Effector memory CD4-positive, alpha-beta T cell (primary cell): ENCODE measurements at regions not wholly inside any gene's neighbourhood (a gene's known extent, or its start where the extent isn't known, plus 50 kb on each side); places are given as distances from the start of the nearest gene placed in this dataset.

ENCODE experiments used
- DNase-seq, 3 donors: peaks; one replicate each; pipeline ENCODE4 v3.0.0-alpha.2; 2020
- H3K27ac ChIP-seq: 2 replicates; pipeline ENCODE4 v1.7.0; 2013; ENCODE audit warnings: mild to moderate bottlenecking, low read length, moderate library complexity; ENCODE audit not compliant: insufficient read depth, poor library complexity, severe bottlenecking
- H3K27me3 ChIP-seq: replicated peaks from 2 replicates; pipeline ENCODE4 v1.7.0; 2013; ENCODE audit warnings: mild to moderate bottlenecking, low read length; ENCODE audit not compliant: insufficient read depth, control insufficient read depth, poor library complexity, severe bottlenecking
- H3K36me3 ChIP-seq: 2 replicates; pipeline ENCODE4 v1.7.0; 2013; ENCODE audit warnings: mild to moderate bottlenecking, low read length, moderate library complexity; ENCODE audit not compliant: control insufficient read depth, insufficient read depth
- H3K4me1 ChIP-seq: 2 replicates; pipeline ENCODE4 v1.7.0; 2013; ENCODE audit warnings: low read length, mild to moderate bottlenecking; ENCODE audit not compliant: control insufficient read depth, insufficient read depth, poor library complexity, severe bottlenecking
- H3K4me3 ChIP-seq: 2 replicates; pipeline ENCODE4 v1.7.0; 2013; ENCODE audit warnings: low read length, low read depth, mild to moderate bottlenecking; ENCODE audit not compliant: insufficient read depth, poor library complexity, severe bottlenecking
- H3K9me3 ChIP-seq: 2 replicates; pipeline ENCODE4 v1.7.0; 2013; ENCODE audit warnings: mild to moderate bottlenecking, low read length, moderate library complexity; ENCODE audit not compliant: control insufficient read depth

DNA sequence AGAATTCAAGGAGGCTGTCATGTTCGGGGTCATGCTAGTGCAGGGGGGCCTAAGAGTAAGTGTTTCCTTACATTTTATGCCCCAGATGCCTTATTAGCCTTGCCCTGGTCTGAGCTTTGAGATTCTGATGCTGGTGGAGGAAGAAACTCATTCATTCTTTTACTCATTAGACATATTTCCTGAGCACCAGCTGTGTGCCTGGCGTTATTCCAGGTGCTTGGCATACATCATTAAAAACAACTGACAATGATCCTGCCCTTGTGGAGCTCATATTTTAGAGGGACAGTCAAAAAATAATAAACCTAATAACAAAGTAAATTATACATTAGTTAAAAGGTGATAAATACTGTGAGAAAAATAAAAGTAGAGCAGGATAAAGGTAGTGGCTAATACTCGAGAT is 138.9 kb upstream of the SGCD start:
- no peaks in the 10 kb centered on the region for H3K36me3 ChIP-seq
- no peaks in the 10 kb centered on the region for H3K4me1 ChIP-seq
- H3K27me3 ChIP-seq: no peaks in the 10 kb centered on the region
- H3K4me3 ChIP-seq: no peak overlapping the region
- no peak for DNase-seq
- no peaks in the 10 kb centered on the region for H3K9me3 ChIP-seq
- no peak overlapping the region for H3K27ac ChIP-seq

GRCh38 chr5:156189628-156190027 is 137.3 kb upstream of the SGCD start:
- H3K4me3 ChIP-seq: no peak overlapping the region
- H3K27me3 ChIP-seq: no peaks in the 10 kb centered on the region
- no peaks in the 10 kb centered on the region for H3K9me3 ChIP-seq
- no peaks in the 10 kb centered on the region for H3K4me1 ChIP-seq
- no peak overlapping the region for H3K27ac ChIP-seq
- no peak for DNase-seq
- H3K36me3 ChIP-seq: no peaks in the 10 kb centered on the region

DNA sequence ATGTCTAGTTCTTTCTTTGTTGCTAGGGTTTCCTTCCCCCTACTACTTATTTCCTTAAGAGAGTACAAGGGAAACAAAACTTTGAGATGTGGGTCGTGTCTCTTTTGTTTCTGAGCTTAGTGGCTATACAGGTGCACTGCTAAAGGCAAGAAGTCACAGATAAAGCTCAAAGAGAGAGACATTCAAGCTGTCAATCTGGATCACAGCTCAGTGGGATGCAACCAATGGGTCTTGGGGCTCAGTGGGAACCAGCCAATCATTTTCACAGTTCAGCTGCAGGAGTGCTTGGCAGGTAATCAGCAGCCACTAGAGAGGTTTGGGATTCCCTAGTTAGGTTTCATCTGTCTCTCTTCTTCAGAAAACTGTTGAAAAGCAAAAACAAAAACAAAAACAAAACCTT is 135.4 kb upstream of the SGCD start:
- Histone ChIP-seq H3K4me1 (no peaks in the 10 kb centered on the region), H3K9me3 (no peaks in the 10 kb centered on the region), H3K27me3 (no peaks in the 10 kb centered on the region), H3K4me3 (no peak overlapping the region), H3K36me3 (no peaks in the 10 kb centered on the region), H3K27ac (no peak overlapping the region)
- DNase-seq: no peak

GRCh38 chr5:156197042-156197635 is 129.8 kb upstream of the SGCD start:
- Histone ChIP-seq H3K27me3 (no peaks in the 10 kb centered on the region), H3K4me1 (no peaks in the 10 kb centered on the region), H3K4me3 (no peak overlapping the region), H3K9me3 (no peaks in the 10 kb centered on the region), H3K36me3 (no peaks in the 10 kb centered on the region), H3K27ac (no peak overlapping the region)
- no peak for DNase-seq

- no peak overlapping the region for H3K4me3 ChIP-seq
- H3K36me3 ChIP-seq: no peaks in the 10 kb centered on the region
- no peaks in the 10 kb centered on the region for H3K4me1 ChIP-seq
- H3K27me3 ChIP-seq: no peaks in the 10 kb centered on the region
- no peak for DNase-seq
- H3K9me3 ChIP-seq: no peaks in the 10 kb centered on the region
- H3K27ac ChIP-seq: no peak overlapping the region
Observed at GRCh38 chr5:156199045-156199444, 127.9 kb upstream of the SGCD start.

- no peaks in the 10 kb centered on the region for H3K27me3 ChIP-seq
- H3K9me3 ChIP-seq: no peaks in the 10 kb centered on the region
- H3K4me1 ChIP-seq: no peaks in the 10 kb centered on the region
- H3K27ac ChIP-seq: no peak overlapping the region
- H3K4me3 ChIP-seq: no peak overlapping the region
- H3K36me3 ChIP-seq: no peaks in the 10 kb centered on the region
- DNase-seq: no peak
Observed at GRCh38 chr5:156200938-156201787, 125.8 kb upstream of the SGCD start.

DNA sequence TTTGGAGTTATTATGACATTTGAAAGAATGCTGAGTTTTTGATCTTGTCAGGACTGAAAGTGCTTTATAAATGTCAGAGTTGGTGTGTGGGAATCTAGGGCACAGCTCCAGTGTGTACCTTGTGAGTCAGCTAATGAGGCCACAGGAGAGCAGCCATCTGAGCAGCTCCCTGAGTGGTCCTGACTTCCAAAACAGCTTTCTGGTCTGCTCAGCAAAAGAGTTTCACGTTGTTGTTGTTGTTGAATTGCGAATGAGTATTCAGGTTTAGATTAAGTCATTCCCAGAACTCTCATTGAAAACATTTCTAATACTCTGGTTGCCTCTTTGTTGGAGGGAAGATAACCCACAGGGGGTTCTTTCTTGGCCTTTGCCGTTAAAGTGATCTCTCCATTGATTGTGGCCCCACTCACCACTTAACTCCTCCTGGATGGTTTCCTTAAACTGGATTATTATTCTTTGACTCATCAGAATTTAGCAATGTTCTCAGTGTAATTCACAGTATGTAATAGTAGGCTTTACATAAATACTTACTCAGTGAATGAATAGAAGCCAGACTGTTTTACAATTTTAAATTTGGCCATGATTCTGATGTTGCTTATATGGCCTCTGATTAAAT is 125.1 kb upstream of the SGCD start:
- no peak overlapping the region for H3K4me3 ChIP-seq
- H3K36me3 ChIP-seq: no peaks in the 10 kb centered on the region
- H3K27me3 ChIP-seq: no peaks in the 10 kb centered on the region
- H3K9me3 ChIP-seq: no peaks in the 10 kb centered on the region
- DNase-seq: no peak
- no peaks in the 10 kb centered on the region for H3K4me1 ChIP-seq
- no peak overlapping the region for H3K27ac ChIP-seq

GRCh38 chr5:156208271-156208670 is 118.7 kb upstream of the SGCD start:
- H3K4me1 ChIP-seq: no peaks in the 10 kb centered on the region
- no peak for DNase-seq
- no peak overlapping the region for H3K4me3 ChIP-seq
- no peaks in the 10 kb centered on the region for H3K36me3 ChIP-seq
- no peaks in the 10 kb centered on the region for H3K9me3 ChIP-seq
- no peaks in the 10 kb centered on the region for H3K27me3 ChIP-seq
- no peak overlapping the region for H3K27ac ChIP-seq

GRCh38 chr5:156218367-156219158 is 108.4 kb upstream of the SGCD start:
- no peaks in the 10 kb centered on the region for H3K27me3 ChIP-seq
- no peak overlapping the region for H3K4me3 ChIP-seq
- no peaks in the 10 kb centered on the region for H3K36me3 ChIP-seq
- DNase-seq: no peak
- no peaks in the 10 kb centered on the region for H3K4me1 ChIP-seq
- no peak overlapping the region for H3K27ac ChIP-seq
- no peaks in the 10 kb centered on the region for H3K9me3 ChIP-seq
